ENCODE measurements at regions not wholly inside any gene's neighbourhood (a gene's known extent, or its start where the extent isn't known, plus 50 kb on each side); places are given as distances from the start of the nearest gene placed in this dataset.

DNA sequence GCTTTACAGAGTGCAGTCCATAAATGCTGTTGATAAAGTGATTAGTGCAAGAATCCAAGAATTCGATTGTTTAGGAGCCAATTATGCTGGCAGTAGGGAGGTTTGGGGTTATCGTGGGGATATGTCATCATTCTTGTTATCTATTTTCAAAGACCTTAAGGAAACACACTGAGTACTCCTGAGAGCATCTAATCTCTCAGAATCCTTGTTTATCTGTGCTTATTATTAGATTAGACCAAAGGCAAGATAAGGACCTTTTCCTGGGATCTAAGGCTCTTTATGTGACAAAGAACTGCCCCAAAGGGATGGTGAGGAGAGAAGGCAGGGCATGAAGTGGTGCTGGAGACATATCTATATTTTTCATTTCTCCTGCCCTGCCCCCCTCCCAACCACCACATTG, 139.1 kb downstream of the TSEN15 start:
- ChIA-PET SMC1A (ENCODE audit: uncharacterized antibody, unreplicated experiment) (interaction anchor here (0.7 kb wide), 1 partner anchor 840 kb away, joined by 3 read pairs; no protein-coding TSS in a partner anchor), CTCF (no interaction called here), POLR2A (no interaction called here), RAD21 (ENCODE audit: unreplicated experiment) (no interaction called here)
- no peak for DNase-seq (ENCODE audit: low read depth, low spot score)
- no peak overlapping the region for H2AFZ ChIP-seq (ENCODE audit: control insufficient read depth, low read depth, low read length)
- 2% methylated on average over 2 of the region's 2 CpGs for WGBS (ENCODE audit: insufficient coverage, insufficient replicate concordance, low lambda C conversion rate, missing lambda C conversion rate)
- no peak overlapping the region for H3K27ac ChIP-seq (ENCODE audit: control insufficient read depth, insufficient read depth)
- no peak for TF ChIP-seq YY1 (IDR thresholded peaks at IDR 0.05; ENCODE audit: low read depth, low read length)
- TF ChIP-seq SREBF1 (IDR thresholded peaks at IDR 0.05; ENCODE audit: low read length): no peak
- TF ChIP-seq, protein P1, sequence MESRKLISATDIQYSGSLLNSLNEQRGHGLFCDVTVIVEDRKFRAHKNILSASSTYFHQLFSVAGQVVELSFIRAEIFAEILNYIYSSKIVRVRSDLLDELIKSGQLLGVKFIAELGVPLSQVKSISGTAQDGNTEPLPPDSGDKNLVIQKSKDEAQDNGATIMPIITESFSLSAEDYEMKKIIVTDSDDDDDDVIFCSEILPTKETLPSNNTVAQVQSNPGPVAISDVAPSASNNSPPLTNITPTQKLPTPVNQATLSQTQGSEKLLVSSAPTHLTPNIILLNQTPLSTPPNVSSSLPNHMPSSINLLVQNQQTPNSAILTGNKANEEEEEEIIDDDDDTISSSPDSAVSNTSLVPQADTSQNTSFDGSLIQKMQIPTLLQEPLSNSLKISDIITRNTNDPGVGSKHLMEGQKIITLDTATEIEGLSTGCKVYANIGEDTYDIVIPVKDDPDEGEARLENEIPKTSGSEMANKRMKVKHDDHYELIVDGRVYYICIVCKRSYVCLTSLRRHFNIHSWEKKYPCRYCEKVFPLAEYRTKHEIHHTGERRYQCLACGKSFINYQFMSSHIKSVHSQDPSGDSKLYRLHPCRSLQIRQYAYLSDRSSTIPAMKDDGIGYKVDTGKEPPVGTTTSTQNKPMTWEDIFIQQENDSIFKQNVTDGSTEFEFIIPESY (IDR thresholded peaks at IDR 0.05): no peak
- TF ChIP-seq CHD4 (IDR thresholded peaks at IDR 0.05): no peak
- TF ChIP-seq, protein P2, sequence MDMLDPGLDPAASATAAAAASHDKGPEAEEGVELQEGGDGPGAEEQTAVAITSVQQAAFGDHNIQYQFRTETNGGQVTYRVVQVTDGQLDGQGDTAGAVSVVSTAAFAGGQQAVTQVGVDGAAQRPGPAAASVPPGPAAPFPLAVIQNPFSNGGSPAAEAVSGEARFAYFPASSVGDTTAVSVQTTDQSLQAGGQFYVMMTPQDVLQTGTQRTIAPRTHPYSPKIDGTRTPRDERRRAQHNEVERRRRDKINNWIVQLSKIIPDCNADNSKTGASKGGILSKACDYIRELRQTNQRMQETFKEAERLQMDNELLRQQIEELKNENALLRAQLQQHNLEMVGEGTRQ (IDR thresholded peaks at IDR 0.05; ENCODE audit: borderline replicate concordance, low read depth, low read length): no peak
- no peak for TF ChIP-seq RAD51 (IDR thresholded peaks at IDR 0.05)
- TF ChIP-seq ZNF24 (IDR thresholded peaks at IDR 0.05): no peak
- TF ChIP-seq, protein P3, sequence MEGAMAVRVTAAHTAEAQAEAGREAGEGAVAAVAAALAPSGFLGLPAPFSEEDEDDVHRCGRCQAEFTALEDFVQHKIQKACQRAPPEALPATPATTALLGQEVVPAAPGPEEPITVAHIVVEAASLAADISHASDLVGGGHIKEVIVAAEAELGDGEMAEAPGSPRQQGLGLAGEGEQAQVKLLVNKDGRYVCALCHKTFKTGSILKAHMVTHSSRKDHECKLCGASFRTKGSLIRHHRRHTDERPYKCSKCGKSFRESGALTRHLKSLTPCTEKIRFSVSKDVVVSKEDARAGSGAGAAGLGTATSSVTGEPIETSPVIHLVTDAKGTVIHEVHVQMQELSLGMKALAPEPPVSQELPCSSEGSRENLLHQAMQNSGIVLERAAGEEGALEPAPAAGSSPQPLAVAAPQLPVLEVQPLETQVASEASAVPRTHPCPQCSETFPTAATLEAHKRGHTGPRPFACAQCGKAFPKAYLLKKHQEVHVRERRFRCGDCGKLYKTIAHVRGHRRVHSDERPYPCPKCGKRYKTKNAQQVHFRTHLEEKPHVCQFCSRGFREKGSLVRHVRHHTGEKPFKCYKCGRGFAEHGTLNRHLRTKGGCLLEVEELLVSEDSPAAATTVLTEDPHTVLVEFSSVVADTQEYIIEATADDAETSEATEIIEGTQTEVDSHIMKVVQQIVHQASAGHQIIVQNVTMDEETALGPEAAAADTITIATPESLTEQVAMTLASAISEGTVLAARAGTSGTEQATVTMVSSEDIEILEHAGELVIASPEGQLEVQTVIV (IDR thresholded peaks at IDR 0.05; ENCODE audit: borderline replicate concordance, partially characterized antibody): no peak
- TF ChIP-seq, protein P4, sequence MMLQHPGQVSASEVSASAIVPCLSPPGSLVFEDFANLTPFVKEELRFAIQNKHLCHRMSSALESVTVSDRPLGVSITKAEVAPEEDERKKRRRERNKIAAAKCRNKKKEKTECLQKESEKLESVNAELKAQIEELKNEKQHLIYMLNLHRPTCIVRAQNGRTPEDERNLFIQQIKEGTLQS (IDR thresholded peaks at IDR 0.05; ENCODE audit: borderline replicate concordance, extremely low read depth, low read depth, low read length): no peak
- TF ChIP-seq KLF5 (IDR thresholded peaks at IDR 0.05; ENCODE audit: partially characterized antibody): no peak
- no peak for TF ChIP-seq TCF12 (IDR thresholded peaks at IDR 0.05; ENCODE audit: low read depth, low read length)
- TF ChIP-seq EZH2 (IDR thresholded peaks at IDR 0.05; ENCODE audit: borderline replicate concordance, control insufficient read depth, low read depth, low read length): no peak
- TF ChIP-seq TARDBP (IDR thresholded peaks at IDR 0.05; ENCODE audit: borderline replicate concordance): no peak
- TF ChIP-seq STAT3 (IDR thresholded peaks at IDR 0.05; ENCODE audit: low read depth, low read length): no peak
- TF ChIP-seq WRNIP1 (IDR thresholded peaks at IDR 0.05; ENCODE audit: borderline replicate concordance, low read depth, low read length): no peak
- H4K20me1 ChIP-seq (ENCODE audit: control insufficient read depth, insufficient read depth): no peaks in the 10 kb centered on the region
- no peak overlapping the region for H3K9ac ChIP-seq (ENCODE audit: control insufficient read depth, insufficient read depth, low read length)
- FAIRE-seq: no peak
- ATAC-seq: no peak
- BruUV-seq (replicated peaks): no TSS peak
- intact Hi-C loops (cut with micrococcal nuclease; ENCODE audit: unreplicated experiment) (no loop called here), in situ Hi-C loops (cut with MboI) (no loop called here)
- H3K36me3 ChIP-seq (ENCODE audit: control insufficient read depth in 2 of 2, insufficient read depth in 2 of 2, low read length in 1 of 2): no peaks in the 10 kb centered on the region
- no peaks in the 10 kb centered on the region for H3K4me1 ChIP-seq (ENCODE audit: control insufficient read depth, insufficient read depth, low read length)
- H3K79me2 ChIP-seq (ENCODE audit: control insufficient read depth, insufficient read depth, low read length): no peaks in the 10 kb centered on the region
- no peaks in the 10 kb centered on the region for H3K27me3 ChIP-seq (replicated peaks in 1 of 2; ENCODE audit: control insufficient read depth in 2 of 2, insufficient read depth in 2 of 2, low read length in 1 of 2)
- H3K9me3 ChIP-seq (replicated peaks; ENCODE audit: control insufficient read depth, insufficient read depth, low read length): no peaks in the 10 kb centered on the region
- H3K4me3 ChIP-seq: no peak overlapping the region
- H3K4me2 ChIP-seq (ENCODE audit: control insufficient read depth, insufficient read depth): no peak overlapping the region

Data from GM12878 (cell line).